HFF-Myc (cell line): ENCODE measurements at regions not wholly inside any gene's neighbourhood (a gene's known extent, or its start where the extent isn't known, plus 50 kb on each side); places are given as distances from the start of the nearest gene placed in this dataset.

Experiments used
- DNase-seq: peaks from one replicate; pipeline ENCODE4 v3.0.0-alpha.2; 2011; ENCODE audit warnings: low read depth; ENCODE audit errors: extremely low read depth
- H3K4me3 ChIP-seq: replicated peaks from 2 replicates; pipeline ENCODE4 v1.5.1; 2011; ENCODE audit warnings: low read depth, mild to moderate bottlenecking, control low read depth, low read length
- TF ChIP-seq, protein P1 (sequence below): IDR thresholded peaks from 2 replicates; pipeline ENCODE4 v1.5.1; 2012; ENCODE audit warnings: mild to moderate bottlenecking, low read depth, low read length, control low read depth; ENCODE audit errors: missing control alignments

DNA sequence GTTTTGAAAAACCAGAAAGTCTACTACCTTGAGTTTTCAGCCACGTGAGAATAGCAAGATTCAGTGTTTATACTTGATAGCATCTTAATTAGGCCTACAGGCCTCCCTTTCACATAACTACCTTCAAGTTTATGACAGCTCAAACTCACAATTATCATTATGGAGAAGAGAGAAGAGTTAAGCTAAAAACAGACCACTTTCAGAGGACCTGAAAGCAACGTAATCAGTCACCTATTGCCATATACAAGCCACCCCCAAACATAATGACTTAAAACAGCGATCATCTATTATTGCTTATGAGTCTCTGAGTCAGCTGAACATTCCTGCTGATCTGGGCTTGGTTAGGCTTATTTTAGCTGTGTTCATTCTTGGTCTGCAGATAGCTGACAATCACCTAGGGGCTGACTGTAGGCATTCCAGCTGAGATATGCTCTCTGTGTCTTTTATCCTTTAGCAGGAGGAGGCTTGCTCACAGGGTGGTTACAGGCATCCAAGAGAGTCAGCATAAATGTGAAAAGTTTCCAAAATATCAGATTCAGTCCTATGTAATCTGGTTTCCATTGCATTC, 130.9 kb downstream of the COX7C start:
- no peak overlapping the region for H3K4me3 ChIP-seq
- TF ChIP-seq, protein P1, sequence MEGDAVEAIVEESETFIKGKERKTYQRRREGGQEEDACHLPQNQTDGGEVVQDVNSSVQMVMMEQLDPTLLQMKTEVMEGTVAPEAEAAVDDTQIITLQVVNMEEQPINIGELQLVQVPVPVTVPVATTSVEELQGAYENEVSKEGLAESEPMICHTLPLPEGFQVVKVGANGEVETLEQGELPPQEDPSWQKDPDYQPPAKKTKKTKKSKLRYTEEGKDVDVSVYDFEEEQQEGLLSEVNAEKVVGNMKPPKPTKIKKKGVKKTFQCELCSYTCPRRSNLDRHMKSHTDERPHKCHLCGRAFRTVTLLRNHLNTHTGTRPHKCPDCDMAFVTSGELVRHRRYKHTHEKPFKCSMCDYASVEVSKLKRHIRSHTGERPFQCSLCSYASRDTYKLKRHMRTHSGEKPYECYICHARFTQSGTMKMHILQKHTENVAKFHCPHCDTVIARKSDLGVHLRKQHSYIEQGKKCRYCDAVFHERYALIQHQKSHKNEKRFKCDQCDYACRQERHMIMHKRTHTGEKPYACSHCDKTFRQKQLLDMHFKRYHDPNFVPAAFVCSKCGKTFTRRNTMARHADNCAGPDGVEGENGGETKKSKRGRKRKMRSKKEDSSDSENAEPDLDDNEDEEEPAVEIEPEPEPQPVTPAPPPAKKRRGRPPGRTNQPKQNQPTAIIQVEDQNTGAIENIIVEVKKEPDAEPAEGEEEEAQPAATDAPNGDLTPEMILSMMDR = no peak
- DNase-seq = no peak

DNA sequence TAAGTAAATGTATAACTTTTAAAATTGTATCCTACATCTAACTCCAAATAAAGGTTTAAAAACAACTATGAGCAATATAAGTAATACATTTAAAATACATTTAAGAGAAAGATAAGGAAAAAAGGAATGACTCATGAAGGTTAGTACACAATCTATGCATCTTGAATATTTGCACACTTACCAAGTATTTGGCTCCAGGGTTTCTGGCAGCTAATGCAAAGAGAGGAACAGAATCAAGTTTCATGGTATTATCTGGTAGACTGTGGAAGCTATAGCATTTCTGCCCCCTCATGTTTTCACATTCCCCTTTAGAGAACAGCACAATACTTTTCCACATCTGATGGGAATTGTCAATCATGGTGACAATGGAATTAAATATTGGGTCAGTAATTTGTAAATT, 132.1 kb downstream of the COX7C start:
- TF ChIP-seq, protein P1 = no peak
- DNase-seq = no peak

DNA sequence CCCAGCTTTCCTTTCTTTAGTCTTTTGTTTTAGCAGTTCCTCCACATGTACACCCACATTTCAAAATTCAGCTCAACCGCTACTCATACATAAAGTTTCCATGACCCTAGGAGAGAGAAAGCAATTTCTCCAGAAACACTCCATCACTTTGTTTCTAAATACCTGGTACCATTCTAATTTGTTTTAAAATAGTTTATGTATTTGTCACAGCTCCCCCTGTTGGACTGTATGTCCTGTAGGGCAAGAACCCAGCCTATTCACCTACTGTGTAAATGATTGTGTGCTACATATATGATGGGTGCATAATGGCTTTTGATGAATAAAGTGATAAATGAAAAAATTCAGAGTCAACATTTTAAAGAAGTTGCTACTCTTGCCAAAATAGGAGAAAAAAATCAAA, 139.1 kb downstream of the COX7C start:
- H3K4me3 ChIP-seq = no peak overlapping the region
- no peak for DNase-seq
- TF ChIP-seq, protein P1 = no peak

More for the DNA sequence above, 132.1 kb downstream of the COX7C start:
- no peak overlapping the region for H3K4me3 ChIP-seq

DNA sequence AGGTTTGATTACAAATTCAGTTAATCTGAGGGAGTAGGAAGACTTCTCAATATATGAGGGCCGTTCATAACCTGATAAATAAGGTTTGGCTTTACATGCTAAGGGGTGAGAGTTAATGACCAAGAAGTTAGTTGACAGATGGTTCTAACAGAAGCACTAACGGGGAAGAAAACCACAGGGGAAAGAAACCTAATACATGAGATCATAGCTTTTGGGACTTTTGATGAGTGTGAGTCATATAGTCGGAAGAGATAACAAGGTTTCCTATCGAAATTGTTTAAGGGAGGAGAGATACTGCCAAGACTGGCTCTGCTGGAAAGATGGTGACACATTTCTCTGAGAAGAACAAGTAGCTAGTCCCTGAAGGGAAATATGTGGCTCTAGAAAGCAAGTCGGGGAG, 140.1 kb downstream of the COX7C start:
- TF ChIP-seq, protein P1 = no peak
- no peak for DNase-seq
- H3K4me3 ChIP-seq = no peak overlapping the region

DNA sequence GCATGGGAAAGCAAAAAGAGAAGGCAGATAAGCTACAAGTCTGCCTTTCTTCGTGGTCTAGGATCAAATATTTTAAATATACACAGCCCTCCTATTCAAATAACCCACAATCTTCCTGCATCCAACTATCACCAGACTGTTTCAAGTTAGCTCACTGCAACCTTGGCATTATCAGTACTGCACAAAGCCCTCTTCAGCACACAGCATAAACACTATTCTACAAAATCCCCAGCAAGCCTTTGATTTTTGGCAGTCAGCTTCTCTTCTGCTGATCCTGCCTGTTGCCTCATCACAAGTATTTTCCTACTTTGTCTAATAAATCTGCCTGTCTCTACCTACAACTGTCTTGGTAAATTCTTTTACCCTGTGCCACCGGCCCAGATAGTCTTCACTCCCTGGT, 142.9 kb downstream of the COX7C start:
- no peak for DNase-seq

DNA sequence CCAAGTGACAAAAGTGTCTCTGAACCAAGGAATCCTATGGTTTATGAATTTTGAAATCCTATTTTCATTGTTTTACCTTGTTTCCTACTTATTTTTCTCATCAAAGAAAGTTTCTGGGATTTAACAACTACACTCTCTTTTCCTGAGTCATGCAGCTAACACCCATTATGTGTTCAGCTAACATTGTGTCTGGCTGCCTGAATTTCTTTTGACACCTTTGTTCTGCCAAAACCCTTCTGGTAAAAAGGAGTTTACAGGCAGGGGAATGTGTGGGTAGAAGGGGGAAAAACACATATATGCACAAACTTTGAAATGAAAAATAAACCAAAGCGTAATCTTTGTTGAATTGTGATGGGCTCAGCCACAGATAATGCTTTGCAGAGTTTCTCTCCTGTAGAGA, 146.2 kb downstream of the COX7C start:
- TF ChIP-seq, protein P1 = no peak
- H3K4me3 ChIP-seq = no peak overlapping the region

More for the DNA sequence above, 142.9 kb downstream of the COX7C start:
- H3K4me3 ChIP-seq = no peak overlapping the region
- TF ChIP-seq, protein P1 = no peak

DNA sequence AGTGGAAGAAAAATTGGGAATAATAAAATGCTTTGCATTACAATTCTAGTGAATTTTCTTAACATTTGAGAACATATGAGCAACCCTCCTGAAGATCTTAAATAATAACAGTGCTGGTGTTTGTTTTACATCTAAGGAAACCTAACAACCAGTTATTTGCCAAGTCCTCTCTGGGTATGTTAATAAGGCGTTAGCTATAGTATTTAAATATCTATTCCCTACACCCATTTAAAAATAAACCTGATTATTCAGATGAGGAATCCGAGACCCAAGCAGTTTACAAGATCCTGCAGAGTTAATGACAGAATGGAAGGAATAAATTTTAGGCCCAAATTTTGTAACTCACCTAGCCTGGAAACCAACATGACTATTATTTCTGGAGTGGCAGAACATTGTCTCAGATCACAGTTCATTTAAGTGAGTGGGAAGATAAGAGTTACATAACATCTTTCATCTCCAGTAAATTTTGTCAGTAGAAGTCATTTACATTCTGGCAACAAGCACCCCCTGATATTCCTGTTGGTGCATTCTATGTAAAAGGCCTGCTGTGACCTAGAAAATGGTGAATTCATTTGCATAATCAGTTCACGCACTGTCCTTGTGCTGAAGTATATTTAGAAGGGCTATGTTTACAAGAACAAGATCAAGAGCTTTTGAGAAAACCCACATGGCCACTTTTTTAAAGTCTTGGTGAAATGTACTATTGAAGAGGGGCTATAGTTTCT, 148.2 kb downstream of the COX7C start:
- TF ChIP-seq, protein P1 = no peak
- no peak for DNase-seq

More for the DNA sequence above, 146.2 kb downstream of the COX7C start:
- DNase-seq = no peak

More for the DNA sequence above, 148.2 kb downstream of the COX7C start:
- no peak overlapping the region for H3K4me3 ChIP-seq
